Ishikawa (cell line): ENCODE measurements at regions not wholly inside any gene's neighbourhood (a gene's known extent, or its start where the extent isn't known, plus 50 kb on each side); places are given as distances from the start of the nearest gene placed in this dataset.

ENCODE experiments used
- EP300 ChIP-seq: IDR thresholded peaks from 2 replicates; pipeline ENCODE4 v1.6.1; 2012; ENCODE audit warnings: borderline replicate concordance
- RAD21 ChIP-seq: IDR thresholded peaks from 2 replicates; pipeline ENCODE4 v1.6.1; 2012; ENCODE audit warnings: low read depth
- ZBTB7A ChIP-seq: IDR thresholded peaks from 2 replicates; pipeline ENCODE4 v1.6.1; 2012; ENCODE audit warnings: low read depth

DNA sequence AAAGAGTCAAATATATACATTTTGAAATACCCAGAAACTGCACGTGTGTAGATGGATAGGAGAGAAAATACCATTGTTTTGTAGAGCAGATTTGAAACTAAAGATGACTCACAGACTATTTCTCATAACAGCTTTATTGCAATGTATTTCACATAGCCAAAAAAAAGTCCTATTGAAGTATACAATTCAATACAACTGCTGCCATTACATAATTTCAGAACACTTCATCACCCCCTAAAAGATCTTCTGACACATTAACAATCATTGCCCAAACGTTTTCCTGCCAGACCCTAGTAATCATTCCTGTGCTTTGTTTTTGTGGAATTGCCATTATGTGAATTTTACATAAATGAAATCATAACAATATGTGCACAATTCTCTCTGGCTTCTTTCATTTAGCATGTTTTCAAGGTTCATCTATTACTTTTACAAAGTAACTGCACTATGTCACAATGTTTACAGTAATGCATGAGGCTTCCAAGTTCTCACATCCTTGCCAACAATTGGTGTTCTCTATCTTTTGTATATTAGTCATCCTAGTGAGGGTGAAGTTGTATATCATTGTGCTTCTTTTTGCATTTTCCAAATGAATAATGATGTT lies 378.6 kb upstream of the CWC22 start:
- TF ChIP-seq RAD21 (no peak), EP300 (no peak), ZBTB7A (no peak)
